ENCODE measurements at regions not wholly inside any gene's neighbourhood (a gene's known extent, or its start where the extent isn't known, plus 50 kb on each side); places are given as distances from the start of the nearest gene placed in this dataset.
"Not testable (repeated sequence)": the region's sequence is repeated elsewhere in the genome, so short reads cannot be mapped to it uniquely, and the experiment has no call there.

DNA sequence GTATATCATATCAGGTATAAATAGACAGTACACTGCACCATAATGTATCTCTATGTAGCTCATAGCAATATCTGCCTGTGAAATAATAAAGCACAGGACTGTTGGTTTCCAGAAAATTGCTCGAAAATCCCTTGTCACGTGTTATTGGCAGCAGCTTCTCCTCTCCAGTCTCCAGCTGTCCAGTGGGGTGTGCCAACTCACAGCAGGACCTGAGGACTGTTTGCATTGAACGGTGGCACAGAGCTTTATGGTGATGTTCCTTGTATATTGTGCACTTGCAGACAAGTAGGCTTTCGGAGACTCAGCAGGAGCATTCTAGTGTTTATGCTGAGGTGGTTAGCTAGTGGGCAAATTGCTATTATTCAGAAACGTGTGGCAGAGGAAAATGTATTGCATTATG, 182.2 kb upstream of the ATP5MC3 start:
- Mint-ChIP-seq H3K4me1 (ENCODE audit: low read depth) (no peaks in the 10 kb centered on the region), H3K27me3 (ENCODE audit: low read depth) (peaks cover 33% of the 10 kb centered on the region), H3K9me3 (no peaks in the 10 kb centered on the region), H3K36me3 (ENCODE audit: insufficient read depth in 2 of 2) (no peaks in the 10 kb centered on the region), H3K4me3 (no peak overlapping the region), H3K27ac (no peak overlapping the region)
- DNase-seq = no peak
- ATAC-seq (replicated peaks in 1 of 2) = no peak

DNA sequence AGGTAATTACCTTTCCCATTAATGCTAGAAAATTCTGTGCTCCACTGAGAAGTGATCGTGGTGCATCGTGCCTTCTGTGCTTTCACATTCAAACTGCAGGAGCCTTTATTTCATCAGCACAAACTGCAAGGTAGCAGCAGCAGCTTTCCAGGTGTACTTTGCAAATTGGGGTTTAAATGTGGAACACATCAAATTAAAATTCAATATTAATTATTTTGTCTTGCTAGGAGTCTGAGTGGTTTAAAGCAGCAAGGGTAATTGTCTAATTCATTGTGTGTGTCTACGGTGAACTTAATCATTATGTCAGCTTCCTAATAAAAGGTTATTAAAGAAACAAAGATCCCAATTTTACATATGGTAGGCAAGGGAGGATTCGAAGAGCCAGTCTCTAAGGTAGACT, 180.8 kb upstream of the ATP5MC3 start:
- Mint-ChIP-seq H3K9me3 (no peaks in the 10 kb centered on the region), H3K36me3 (ENCODE audit: insufficient read depth in 2 of 2) (no peaks in the 10 kb centered on the region), H3K4me3 (no peak overlapping the region), H3K4me1 (ENCODE audit: low read depth) (no peaks in the 10 kb centered on the region), H3K27me3 (ENCODE audit: low read depth) (peaks cover 42% of the 10 kb centered on the region), H3K27ac (no peak overlapping the region)
- DNase-seq (no peak), ATAC-seq (replicated peaks in 1 of 2) (no peak)

DNA sequence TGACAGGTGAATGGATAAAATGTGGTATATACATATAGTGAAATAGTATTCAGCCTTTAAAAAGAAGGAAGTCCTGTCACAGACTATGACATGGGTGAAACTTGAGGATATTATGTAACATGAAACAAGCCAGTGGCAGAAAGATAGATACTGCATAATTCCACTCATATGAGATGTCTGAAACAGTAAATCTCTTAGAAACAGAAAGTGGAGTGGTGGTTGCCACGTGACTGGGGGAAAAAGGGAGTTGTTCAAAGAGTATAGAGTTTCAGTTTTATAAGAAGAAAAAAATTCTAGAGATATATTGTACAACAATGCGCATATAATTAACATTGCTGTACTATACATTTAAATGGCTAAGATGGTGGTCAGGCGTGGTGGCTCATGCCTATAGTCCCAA, 178.2 kb upstream of the ATP5MC3 start:
- DNase-seq (no peak), ATAC-seq (replicated peaks in 1 of 2) (no peak)
- Mint-ChIP-seq H3K27me3 (ENCODE audit: low read depth) (peaks cover 38% of the 10 kb centered on the region), H3K27ac (no peak overlapping the region), H3K4me3 (no peak overlapping the region), H3K9me3 (no peaks in the 10 kb centered on the region), H3K36me3 (ENCODE audit: insufficient read depth in 2 of 2) (no peaks in the 10 kb centered on the region), H3K4me1 (ENCODE audit: low read depth) (no peaks in the 10 kb centered on the region)

- Mint-ChIP-seq H3K4me3 (no peak overlapping the region), H3K9me3 (no peaks in the 10 kb centered on the region)
Observed at GRCh38 chr2:175356901-175357300, 175.4 kb upstream of the ATP5MC3 start.

GRCh38 chr2:175355246-175355645, 173.7 kb upstream of the ATP5MC3 start:
- ATAC-seq (replicated peaks in 1 of 2) = no peak
- Mint-ChIP-seq H3K4me3 (no peak overlapping the region), H3K27me3 (ENCODE audit: low read depth) (peaks cover 51% of the 10 kb centered on the region), H3K4me1 (ENCODE audit: low read depth) (no peaks in the 10 kb centered on the region), H3K9me3 (no peaks in the 10 kb centered on the region), H3K27ac (no peak overlapping the region), H3K36me3 (ENCODE audit: insufficient read depth in 2 of 2) (no peaks in the 10 kb centered on the region)
- no peak for DNase-seq

More at GRCh38 chr2:175356901-175357300, 175.4 kb upstream of the ATP5MC3 start:
- no peaks in the 10 kb centered on the region for H3K36me3 Mint-ChIP-seq (ENCODE audit: insufficient read depth in 2 of 2)
- no peak for DNase-seq
- no peaks in the 10 kb centered on the region for H3K4me1 Mint-ChIP-seq (ENCODE audit: low read depth)
- H3K27me3 Mint-ChIP-seq (ENCODE audit: low read depth) = peaks cover 50% of the 10 kb centered on the region
- no peak overlapping the region for H3K27ac Mint-ChIP-seq
- ATAC-seq (replicated peaks in 1 of 2) = no peak

- H3K9me3 Mint-ChIP-seq = no peaks in the 10 kb centered on the region
- ATAC-seq (replicated peaks in 1 of 2) = no peak
- no peaks in the 10 kb centered on the region for H3K4me1 Mint-ChIP-seq (ENCODE audit: low read depth)
- no peak overlapping the region for H3K27ac Mint-ChIP-seq
- DNase-seq = no peak
- no peaks in the 10 kb centered on the region for H3K36me3 Mint-ChIP-seq (ENCODE audit: insufficient read depth in 2 of 2)
- no peak overlapping the region for H3K4me3 Mint-ChIP-seq
- peaks cover 43% of the 10 kb centered on the region for H3K27me3 Mint-ChIP-seq (ENCODE audit: low read depth)
Observed at GRCh38 chr2:175353275-175353674, 171.8 kb upstream of the ATP5MC3 start.

GRCh38 chr2:175351512-175351911, 170.0 kb upstream of the ATP5MC3 start:
- Mint-ChIP-seq H3K27ac (no peak overlapping the region), H3K4me3 (no peak overlapping the region), H3K4me1 (ENCODE audit: low read depth) (no peaks in the 10 kb centered on the region), H3K36me3 (ENCODE audit: insufficient read depth in 2 of 2) (no peaks in the 10 kb centered on the region), H3K27me3 (ENCODE audit: low read depth) (peaks cover 39% of the 10 kb centered on the region), H3K9me3 (peaks cover 0 to 2% of the 10 kb centered on the region in 2 donors)
- ATAC-seq (replicated peaks in 1 of 2) (no peak), DNase-seq (no peak)

DNA sequence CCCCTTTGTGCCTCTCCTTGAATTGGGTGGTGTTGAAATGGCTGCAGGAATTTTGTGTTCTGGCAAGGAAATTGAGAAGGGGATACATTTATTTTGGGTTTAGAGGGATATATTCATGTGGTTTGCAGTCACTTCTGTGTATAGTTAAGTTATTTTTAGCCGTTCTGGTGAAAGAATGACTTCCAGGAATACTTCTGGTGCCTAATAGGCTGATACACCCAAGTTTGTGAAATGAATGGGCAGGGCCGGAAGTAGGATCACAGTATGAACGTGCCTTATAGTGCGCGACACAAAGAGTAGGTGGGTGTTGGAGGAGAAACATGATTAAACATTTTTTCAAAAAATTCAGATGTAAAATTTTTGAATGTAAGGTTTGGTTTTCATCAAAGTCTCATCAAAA, 168.6 kb upstream of the ATP5MC3 start:
- Mint-ChIP-seq H3K9me3 (peaks cover 0 to 2% of the 10 kb centered on the region in 2 donors), H3K36me3 (ENCODE audit: insufficient read depth in 2 of 2) (peaks cover 0 to 2% of the 10 kb centered on the region in 2 donors), H3K4me3 (no peak overlapping the region), H3K27ac (no peak overlapping the region), H3K4me1 (ENCODE audit: low read depth) (no peaks in the 10 kb centered on the region), H3K27me3 (ENCODE audit: low read depth) (peaks cover 38% of the 10 kb centered on the region)
- ATAC-seq (replicated peaks in 1 of 2) (no peak), DNase-seq (no peak)

DNA sequence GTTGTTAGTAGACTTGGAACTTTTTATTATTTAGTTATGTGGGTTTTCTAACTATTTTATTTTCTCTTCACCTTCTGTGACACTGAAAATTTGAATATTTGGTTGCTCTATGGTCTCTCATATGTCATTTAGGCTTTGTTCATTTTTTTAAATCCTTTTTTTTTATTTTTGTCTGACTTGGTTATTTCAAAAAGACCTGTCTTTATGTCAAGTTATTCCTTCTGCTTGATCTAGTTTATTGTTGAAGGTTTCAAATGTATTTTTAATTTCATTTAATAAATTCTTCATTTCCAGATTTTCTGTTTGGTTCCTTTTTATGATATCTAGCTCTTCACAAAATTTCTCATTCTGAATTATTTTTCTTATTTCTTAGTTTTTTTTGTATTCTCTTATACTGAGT, 160.6 kb upstream of the ATP5MC3 start:
- no peak for DNase-seq
- H3K4me3 Mint-ChIP-seq = no peak overlapping the region

GRCh38 chr2:175330195-175330594, 148.7 kb upstream of the ATP5MC3 start:
- Mint-ChIP-seq H3K36me3 (ENCODE audit: insufficient read depth in 2 of 2) (peaks cover 1 to 6% of the 10 kb centered on the region in 2 donors), H3K4me1 (ENCODE audit: low read depth) (no peaks in the 10 kb centered on the region), H3K9me3 (peaks cover under 1 to 7% of the 10 kb centered on the region in 2 donors), H3K27me3 (ENCODE audit: low read depth) (no peaks in the 10 kb centered on the region), H3K27ac (no peak overlapping the region), H3K4me3 (no peak overlapping the region)
- no peak for ATAC-seq (replicated peaks in 1 of 2)
- DNase-seq = no peak

More for the DNA sequence above, 160.6 kb upstream of the ATP5MC3 start:
- H3K27me3 Mint-ChIP-seq (ENCODE audit: low read depth) = peaks cover 25% of the 10 kb centered on the region
- H3K4me1 Mint-ChIP-seq (ENCODE audit: low read depth) = no peaks in the 10 kb centered on the region
- H3K27ac Mint-ChIP-seq = no peak overlapping the region
- H3K9me3 Mint-ChIP-seq = peaks cover 7 to 12% of the 10 kb centered on the region in 2 donors
- peaks cover 4 to 10% of the 10 kb centered on the region in 2 donors for H3K36me3 Mint-ChIP-seq (ENCODE audit: insufficient read depth in 2 of 2)
- ATAC-seq (replicated peaks in 1 of 2) = no peak

DNA sequence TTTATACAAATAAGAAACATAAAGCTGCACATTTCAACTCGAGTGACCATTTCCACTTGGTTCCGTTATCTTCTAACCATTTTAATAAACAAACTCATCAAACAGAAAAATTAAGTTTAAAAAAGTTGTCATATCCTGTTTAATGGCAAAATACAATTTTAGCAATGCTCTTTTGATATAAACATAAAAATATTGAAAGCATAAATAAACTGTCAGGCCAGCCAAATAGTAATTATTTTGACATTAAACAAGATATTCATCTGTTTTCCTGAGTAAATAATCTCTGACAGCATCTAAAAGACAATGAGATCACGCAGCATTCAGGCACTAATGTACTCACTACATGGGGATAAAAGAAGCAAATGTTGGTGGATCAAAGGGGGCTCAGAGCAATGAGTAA, 145.3 kb upstream of the ATP5MC3 start:
- no peak overlapping the region for H3K4me3 Mint-ChIP-seq
- no peak for DNase-seq

DNA sequence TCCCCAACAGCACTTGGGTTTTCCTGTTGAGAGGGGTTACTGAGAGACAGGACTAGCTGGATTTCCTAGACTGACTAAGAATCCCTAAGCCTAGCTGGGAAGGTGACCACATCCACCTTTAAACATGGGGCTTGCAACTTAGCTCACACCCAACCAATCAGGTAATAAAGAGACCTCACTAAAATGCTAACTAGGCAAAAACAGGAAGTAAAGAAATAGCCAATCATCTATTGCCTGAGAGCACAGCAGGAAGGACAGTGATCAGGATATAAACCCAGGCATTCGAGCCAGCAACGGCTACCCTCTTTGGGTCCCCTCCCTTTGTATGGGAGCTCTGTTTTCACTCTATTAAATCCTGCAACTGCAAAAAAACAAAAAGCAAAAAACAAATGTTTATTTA, 144.7 kb upstream of the ATP5MC3 start:
- H3K9me3 Mint-ChIP-seq; H3K27ac Mint-ChIP-seq; ATAC-seq (replicated peaks in 1 of 2); H3K4me3 Mint-ChIP-seq; H3K4me1 Mint-ChIP-seq (ENCODE audit: low read depth); H3K36me3 Mint-ChIP-seq (ENCODE audit: insufficient read depth in 2 of 2); DNase-seq: not testable (repeated sequence)
- H3K27me3 Mint-ChIP-seq (ENCODE audit: low read depth) = peaks cover 13% of the 10 kb centered on the region

More for the DNA sequence above, 145.3 kb upstream of the ATP5MC3 start:
- Mint-ChIP-seq H3K9me3 (peaks cover 2 to 9% of the 10 kb centered on the region in 2 donors), H3K27ac (no peak overlapping the region), H3K36me3 (ENCODE audit: insufficient read depth in 2 of 2) (peaks cover 1 to 6% of the 10 kb centered on the region in 2 donors), H3K27me3 (ENCODE audit: low read depth) (peaks cover 7% of the 10 kb centered on the region), H3K4me1 (ENCODE audit: low read depth) (no peaks in the 10 kb centered on the region)
- no peak for ATAC-seq (replicated peaks in 1 of 2)

DNA sequence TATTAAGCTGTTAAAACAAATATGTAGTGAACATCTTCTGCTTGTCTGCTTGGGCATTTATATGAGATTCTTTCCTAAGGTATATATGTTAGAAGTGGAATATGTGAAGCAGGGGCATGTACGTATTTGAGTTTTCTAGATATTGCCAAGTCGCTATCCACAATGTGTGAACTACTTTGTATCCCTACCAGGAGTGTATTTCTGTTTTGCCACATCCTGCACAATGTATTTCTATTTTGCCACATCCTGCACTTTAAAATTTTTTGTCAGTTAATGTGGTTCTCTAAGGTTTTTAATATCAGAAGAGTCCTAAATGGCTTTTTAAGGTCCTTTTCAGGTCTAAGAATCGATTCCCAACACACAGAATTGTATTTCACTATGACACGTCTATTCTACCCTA, 141.7 kb upstream of the ATP5MC3 start:
- peaks cover 2 to 9% of the 10 kb centered on the region in 2 donors for H3K9me3 Mint-ChIP-seq
- no peak overlapping the region for H3K27ac Mint-ChIP-seq
- ATAC-seq (replicated peaks in 1 of 2) (no peak), DNase-seq (no peak)
- H3K4me1 Mint-ChIP-seq (ENCODE audit: low read depth) = no peaks in the 10 kb centered on the region
- H3K27me3 Mint-ChIP-seq (ENCODE audit: low read depth) = peaks cover 13% of the 10 kb centered on the region
- H3K36me3 Mint-ChIP-seq (ENCODE audit: insufficient read depth in 2 of 2) = peaks cover 1 to 6% of the 10 kb centered on the region in 2 donors
- no peak overlapping the region for H3K4me3 Mint-ChIP-seq

DNA sequence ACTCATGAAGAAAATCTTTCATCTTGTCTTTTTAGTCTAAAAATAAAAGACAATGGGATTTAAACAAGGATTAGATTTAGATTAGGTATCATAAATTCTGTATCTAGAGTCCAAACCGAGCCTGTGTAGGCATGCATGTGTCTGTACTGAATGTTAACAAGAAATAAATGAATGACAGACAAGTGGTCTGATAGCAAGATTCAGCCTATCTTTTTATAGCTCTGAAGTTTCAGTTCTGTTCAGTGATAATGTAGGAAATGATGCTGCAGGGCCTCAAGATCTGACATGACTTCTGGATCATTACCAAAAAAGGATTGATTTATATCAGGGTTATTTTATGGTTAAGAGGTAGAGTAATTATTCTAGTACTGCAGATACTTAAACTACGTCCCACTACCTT, 137.0 kb upstream of the ATP5MC3 start:
- no peak for ATAC-seq (replicated peaks in 1 of 2)
- DNase-seq = no peak
- Mint-ChIP-seq H3K27me3 (ENCODE audit: low read depth) (peaks cover 33% of the 10 kb centered on the region), H3K27ac (no peak overlapping the region), H3K4me1 (ENCODE audit: low read depth) (no peaks in the 10 kb centered on the region), H3K9me3 (no peaks in the 10 kb centered on the region), H3K4me3 (no peak overlapping the region), H3K36me3 (ENCODE audit: insufficient read depth in 2 of 2) (no peaks in the 10 kb centered on the region)

Measured in activated T-cell treated with anti-CD3 and anti-CD28 coated beads, Interleukin-2, amount 50 U/mL, for 72 hours (primary cell).